Keratinocyte (primary cell): ENCODE measurements at regions not wholly inside any gene's neighbourhood (a gene's known extent, or its start where the extent isn't known, plus 50 kb on each side); places are given as distances from the start of the nearest gene placed in this dataset.

ENCODE experiments used
- DNase-seq: peaks from one replicate; pipeline ENCODE4 v3.0.0-alpha.2; 2011; ENCODE audit warnings: low read depth, missing footprints, low spot score
- FAIRE-seq: peaks from 2 replicates; lab custom pipeline; 2011; peaks lifted over from hg19 to GRCh38; lab: Jason Lieb, UNC
- H2AFZ ChIP-seq: 2 replicates; pipeline ENCODE4 v1.6.0; 2012; ENCODE audit warnings: low read length, control low read depth, inconsistent platforms; ENCODE audit not compliant: control insufficient read depth
- H3K27ac ChIP-seq: 2 replicates; pipeline ENCODE4 v1.5.1; 2011; ENCODE audit warnings: low read length; ENCODE audit not compliant: control insufficient read depth, insufficient read depth
- H3K27me3 ChIP-seq: 3 replicates; pipeline ENCODE4 v1.6.0; 2011; ENCODE audit warnings: low read length; ENCODE audit not compliant: control insufficient read depth, insufficient read depth; ENCODE audit errors: extremely low read depth
- H3K36me3 ChIP-seq, 2 experiments: 2 replicates in 1 of 2; 3 replicates in 1 of 2; pipeline ENCODE4 v1.5.1; 2011; ENCODE audit warnings: low read length in 2 of 2, mild to moderate bottlenecking in 1 of 2; ENCODE audit not compliant: control insufficient read depth in 2 of 2, insufficient read depth in 2 of 2; ENCODE audit errors: extremely low read depth in 1 of 2
- H3K4me1 ChIP-seq: 3 replicates; pipeline ENCODE4 v1.5.1; 2011; ENCODE audit warnings: low read length; ENCODE audit not compliant: control insufficient read depth, insufficient read depth; ENCODE audit errors: extremely low read depth
- H3K4me2 ChIP-seq: 3 replicates; pipeline ENCODE4 v1.6.0; 2011; ENCODE audit warnings: low read depth, low read length; ENCODE audit not compliant: control insufficient read depth, insufficient read depth; ENCODE audit errors: extremely low read depth
- H3K4me3 ChIP-seq, 3 experiments: fragments of 200-600 bp in 1 of 3; sonication (generic) in 1 of 3; 2 replicates in 2 of 3; 3 replicates in 1 of 3; pipeline ENCODE4 v1.5.1; 2011 to 2016; ENCODE audit warnings: low read length in 3 of 3, mild to moderate bottlenecking in 3 of 3, control low read depth in 2 of 3, inconsistent platforms in 1 of 3, low read depth in 1 of 3, mixed read lengths in 1 of 3, mixed run types in 1 of 3, moderate library complexity in 1 of 3; ENCODE audit not compliant: control insufficient read depth in 2 of 3, insufficient read depth in 2 of 3; ENCODE audit errors: extremely low read depth in 1 of 3
- H3K79me2 ChIP-seq: 2 replicates; pipeline ENCODE4 v1.6.0; 2012; ENCODE audit warnings: low read length; ENCODE audit not compliant: control insufficient read depth, insufficient read depth
- H3K9ac ChIP-seq: 3 replicates; pipeline ENCODE4 v1.6.0; 2011; ENCODE audit warnings: low read length; ENCODE audit not compliant: control insufficient read depth, insufficient read depth; ENCODE audit errors: extremely low read depth
- H3K9me1 ChIP-seq: 3 replicates; pipeline ENCODE4 v1.6.0; 2011; ENCODE audit warnings: low read length; ENCODE audit not compliant: control insufficient read depth, insufficient read depth; ENCODE audit errors: extremely low read depth
- H3K9me3 ChIP-seq: 2 replicates; pipeline ENCODE4 v1.5.1; 2012; ENCODE audit warnings: low read depth, low read length; ENCODE audit not compliant: control insufficient read depth
- H4K20me1 ChIP-seq: 3 replicates; pipeline ENCODE4 v1.6.0; 2011; ENCODE audit warnings: low read length; ENCODE audit not compliant: control insufficient read depth, insufficient read depth; ENCODE audit errors: extremely low read depth
- CTCF ChIP-seq, 3 experiments: IDR thresholded peaks in 1 of 3; conservative IDR thresholded peaks in 1 of 3; optimal IDR thresholded peaks in 1 of 3; 2 replicates in 2 of 3; 3 replicates in 1 of 3; pipeline versions ENCODE3 to v1.5.1; 2011; ENCODE audit warnings: low read length in 3 of 3, mild to moderate bottlenecking in 3 of 3, moderate library complexity in 2 of 3, control low read depth in 1 of 3, inconsistent platforms in 1 of 3; ENCODE audit not compliant: insufficient read depth in 2 of 3; ENCODE audit errors: extremely low read depth in 1 of 3
- EZH2 ChIP-seq: IDR thresholded peaks from one replicate; pipeline ENCODE4 v1.6.1; 2012; ENCODE audit warnings: inconsistent platforms, mild to moderate bottlenecking, low read length, moderate library complexity
- dilution Hi-C: fragments of 300-500 bp; cut with MboI; formaldehyde crosslinking; loops from one replicate; pipeline ENCODE4 v1.7.0; 2020; ENCODE audit warnings: low sequenced_read_pairs; ENCODE audit not compliant: extremely low pct_ligation_motif_present

GRCh38 chr17:73746314-73747073 lies 102.2 kb upstream of the SDK2 start:
- no peak overlapping the region for H3K27ac ChIP-seq
- H3K9me1 ChIP-seq = no peaks in the 10 kb centered on the region
- no peak overlapping the region for H3K4me3 ChIP-seq
- H3K4me1 ChIP-seq = no peaks in the 10 kb centered on the region
- H3K4me2 ChIP-seq = no peak overlapping the region
- DNase-seq = no peak
- H3K9me3 ChIP-seq = no peaks in the 10 kb centered on the region
- no peaks in the 10 kb centered on the region for H3K36me3 ChIP-seq
- FAIRE-seq = no peak
- H3K27me3 ChIP-seq = peaks cover 36% of the 10 kb centered on the region
- H3K9ac ChIP-seq = no peak overlapping the region
- no peaks in the 10 kb centered on the region for H4K20me1 ChIP-seq
- TF ChIP-seq CTCF (optimal IDR thresholded peaks at IDR 0.05 in 1 of 3, IDR thresholded peaks at IDR 0.05 in 1 of 3, conservative IDR thresholded peaks at IDR 0.05 in 1 of 3; ENCODE audit: extremely low read depth in 1 of 3, insufficient read depth in 2 of 3, low read length in 3 of 3) (no peak), EZH2 (no peak)
- no peaks in the 10 kb centered on the region for H3K79me2 ChIP-seq
- dilution Hi-C loops = no loop called here
- no peak overlapping the region for H2AFZ ChIP-seq

- Histone ChIP-seq H3K27ac (no peak overlapping the region), H3K4me2 (no peak overlapping the region), H3K4me3 (no peak overlapping the region), H3K9me3 (no peaks in the 10 kb centered on the region), H3K4me1 (no peaks in the 10 kb centered on the region), H3K27me3 (peaks cover 33% of the 10 kb centered on the region), H3K9me1 (no peaks in the 10 kb centered on the region), H2AFZ (no peak overlapping the region), H3K79me2 (no peaks in the 10 kb centered on the region), H3K9ac (no peak overlapping the region), H4K20me1 (no peaks in the 10 kb centered on the region), H3K36me3 (no peaks in the 10 kb centered on the region)
- dilution Hi-C loops = no loop called here
- DNase-seq (no peak), FAIRE-seq (no peak)
- no peak for TF ChIP-seq CTCF (optimal IDR thresholded peaks at IDR 0.05 in 1 of 3, IDR thresholded peaks at IDR 0.05 in 1 of 3, conservative IDR thresholded peaks at IDR 0.05 in 1 of 3; ENCODE audit: extremely low read depth in 1 of 3, insufficient read depth in 2 of 3, low read length in 3 of 3)
- TF ChIP-seq EZH2 = no peak
Measured at GRCh38 chr17:73747221-73748002, 103.2 kb upstream of the SDK2 start.
